WERI-Rb-1 (cell line): ENCODE measurements at regions not wholly inside any gene's neighbourhood (a gene's known extent, or its start where the extent isn't known, plus 50 kb on each side); places are given as distances from the start of the nearest gene placed in this dataset.

Experiments used
- DNase-seq: peaks from one replicate; pipeline ENCODE4 v3.0.0-alpha.2; 2020
- H3K27ac ChIP-seq: fragments of 250-450 bp; sonication (Bioruptor Pico); 2 replicates; pipeline ENCODE4 v1.5.1; 2020; ENCODE audit warnings: mild to moderate bottlenecking, moderate library complexity
- H3K27me3 ChIP-seq: fragments of 250-450 bp; sonication (Bioruptor Pico); 2 replicates; pipeline ENCODE4 v1.5.1; 2021; ENCODE audit warnings: mild to moderate bottlenecking, low read depth, moderate library complexity; ENCODE audit not compliant: insufficient read depth, severe bottlenecking
- H3K36me3 ChIP-seq: fragments of 250-450 bp; sonication (Bioruptor Pico); 2 replicates; pipeline ENCODE4 v1.5.1; 2020; ENCODE audit warnings: mild to moderate bottlenecking, moderate library complexity
- H3K4me3 ChIP-seq: 2 replicates; pipeline ENCODE4 v1.5.1; 2011; ENCODE audit warnings: low read depth, mild to moderate bottlenecking, control low read depth, low read length
- H3K9me3 ChIP-seq: fragments of 250-450 bp; sonication (Bioruptor Pico); 2 replicates; pipeline ENCODE4 v1.5.1; 2021; ENCODE audit warnings: mild to moderate bottlenecking, moderate library complexity; ENCODE audit not compliant: severe bottlenecking
- CTCF ChIP-seq: IDR thresholded peaks from 2 replicates; pipeline ENCODE4 v1.5.1; 2011; ENCODE audit warnings: low read depth, mild to moderate bottlenecking, control low read depth, inconsistent platforms, low read length

GRCh38 chr16:65662256-65662655 lies 540.4 kb upstream of the CDH11 start:
- no peak for TF ChIP-seq CTCF
- Histone ChIP-seq H3K9me3 (no peaks in the 10 kb centered on the region), H3K27ac (no peak overlapping the region), H3K36me3 (no peaks in the 10 kb centered on the region), H3K4me3 (no peak overlapping the region), H3K27me3 (no peaks in the 10 kb centered on the region)
- no peak for DNase-seq

- no peak for DNase-seq
- Histone ChIP-seq H3K27me3 (no peaks in the 10 kb centered on the region), H3K36me3 (no peaks in the 10 kb centered on the region), H3K4me3 (no peak overlapping the region), H3K27ac (no peak overlapping the region), H3K9me3 (no peaks in the 10 kb centered on the region)
- no peak for TF ChIP-seq CTCF
Observed at GRCh38 chr16:65661558-65661957, 539.7 kb upstream of the CDH11 start.

GRCh38 chr16:65660390-65660789 lies 538.5 kb upstream of the CDH11 start:
- no peak for TF ChIP-seq CTCF
- H3K27me3 ChIP-seq: no peaks in the 10 kb centered on the region
- DNase-seq: no peak
- no peak overlapping the region for H3K27ac ChIP-seq
- no peak overlapping the region for H3K4me3 ChIP-seq
- H3K9me3 ChIP-seq: no peaks in the 10 kb centered on the region
- H3K36me3 ChIP-seq: no peaks in the 10 kb centered on the region

- no peak for TF ChIP-seq CTCF
- Histone ChIP-seq H3K36me3 (no peaks in the 10 kb centered on the region), H3K27ac (no peak overlapping the region), H3K4me3 (no peak overlapping the region), H3K9me3 (no peaks in the 10 kb centered on the region), H3K27me3 (no peaks in the 10 kb centered on the region)
- no peak for DNase-seq
Observed at GRCh38 chr16:65659758-65660157, 537.9 kb upstream of the CDH11 start.

GRCh38 chr16:65658787-65659220 lies 536.9 kb upstream of the CDH11 start:
- Histone ChIP-seq H3K27ac (no peak overlapping the region), H3K36me3 (no peaks in the 10 kb centered on the region), H3K9me3 (no peaks in the 10 kb centered on the region), H3K4me3 (no peak overlapping the region), H3K27me3 (no peaks in the 10 kb centered on the region)
- TF ChIP-seq CTCF: no peak
- DNase-seq: no peak

GRCh38 chr16:65658349-65658748 lies 536.5 kb upstream of the CDH11 start:
- Histone ChIP-seq H3K9me3 (no peaks in the 10 kb centered on the region), H3K27me3 (no peaks in the 10 kb centered on the region), H3K4me3 (no peak overlapping the region), H3K27ac (no peak overlapping the region), H3K36me3 (no peaks in the 10 kb centered on the region)
- TF ChIP-seq CTCF: no peak
- DNase-seq: no peak
